Gastroesophageal sphincter (tissue), 3 donors: ENCODE measurements at regions not wholly inside any gene's neighbourhood (a gene's known extent, or its start where the extent isn't known, plus 50 kb on each side); places are given as distances from the start of the nearest gene placed in this dataset.

Experiments
- POLR2A ChIP-seq, 2 donors: fragments of 450-650 bp; IDR thresholded peaks; one replicate each; pipeline ENCODE4 v1.6.1; 2017; ENCODE audit warnings: antibody characterized with exemption in 2 of 2, mild to moderate bottlenecking in 2 of 2, moderate library complexity in 1 of 2
- TF ChIP-seq, protein P1 (sequence below), 4 experiments: fragments of 200-600 bp in 2 of 4; fragments of 450-650 bp in 2 of 4; sonication (generic) in 1 of 4; IDR thresholded peaks; one replicate each; pipeline ENCODE4 v1.5.1; 2017 to 2019; ENCODE audit warnings: antibody characterized with exemption in 4 of 4, mild to moderate bottlenecking in 2 of 4, moderate library complexity in 2 of 4

DNA sequence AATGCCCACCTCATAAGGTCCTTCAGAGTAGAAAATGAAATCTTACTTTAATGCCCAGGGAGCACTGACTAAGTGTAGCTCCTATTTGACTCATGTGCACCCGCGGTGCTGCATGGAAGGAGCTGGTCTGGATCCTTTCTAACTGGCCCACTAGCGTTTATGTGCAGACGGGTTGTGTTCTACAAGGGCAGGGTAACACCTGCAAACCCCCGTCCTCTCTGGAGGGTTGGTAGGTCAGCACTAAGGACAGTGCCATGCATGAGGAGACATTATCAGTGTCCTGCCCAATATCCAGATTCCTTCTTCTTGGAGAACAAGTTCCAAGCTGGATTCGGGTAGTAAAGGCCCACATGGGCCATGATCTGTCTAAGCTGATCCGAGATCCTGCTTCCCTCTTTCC, 140.3 kb downstream of the ANKRD60 start:
- TF ChIP-seq, protein P1, sequence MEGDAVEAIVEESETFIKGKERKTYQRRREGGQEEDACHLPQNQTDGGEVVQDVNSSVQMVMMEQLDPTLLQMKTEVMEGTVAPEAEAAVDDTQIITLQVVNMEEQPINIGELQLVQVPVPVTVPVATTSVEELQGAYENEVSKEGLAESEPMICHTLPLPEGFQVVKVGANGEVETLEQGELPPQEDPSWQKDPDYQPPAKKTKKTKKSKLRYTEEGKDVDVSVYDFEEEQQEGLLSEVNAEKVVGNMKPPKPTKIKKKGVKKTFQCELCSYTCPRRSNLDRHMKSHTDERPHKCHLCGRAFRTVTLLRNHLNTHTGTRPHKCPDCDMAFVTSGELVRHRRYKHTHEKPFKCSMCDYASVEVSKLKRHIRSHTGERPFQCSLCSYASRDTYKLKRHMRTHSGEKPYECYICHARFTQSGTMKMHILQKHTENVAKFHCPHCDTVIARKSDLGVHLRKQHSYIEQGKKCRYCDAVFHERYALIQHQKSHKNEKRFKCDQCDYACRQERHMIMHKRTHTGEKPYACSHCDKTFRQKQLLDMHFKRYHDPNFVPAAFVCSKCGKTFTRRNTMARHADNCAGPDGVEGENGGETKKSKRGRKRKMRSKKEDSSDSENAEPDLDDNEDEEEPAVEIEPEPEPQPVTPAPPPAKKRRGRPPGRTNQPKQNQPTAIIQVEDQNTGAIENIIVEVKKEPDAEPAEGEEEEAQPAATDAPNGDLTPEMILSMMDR (IDR thresholded peaks at IDR 0.05), result no peak
- TF ChIP-seq POLR2A (IDR thresholded peaks at IDR 0.05), result no peak
